ENCODE measurements at regions not wholly inside any gene's neighbourhood (a gene's known extent, or its start where the extent isn't known, plus 50 kb on each side); places are given as distances from the start of the nearest gene placed in this dataset.

GRCh38 chr6:156555116-156555515 is 222.1 kb upstream of the ARID1B start:
- ATAC-seq (ENCODE audit: insufficient read depth, low FRiP score) (no peak), DNase-seq (no peak)
- Histone ChIP-seq H3K4me3 (no peak overlapping the region), H3K27me3 (ENCODE audit: control insufficient read depth in 3 of 3, insufficient read depth in 3 of 3, low read length in 2 of 3) (no peaks in the 10 kb centered on the region), H3K4me1 (ENCODE audit: control insufficient read depth in 5 of 5, insufficient read depth in 5 of 5, low read length in 5 of 5) (peaks cover 0 to 14% (median 0%) of the 10 kb centered on the region in 5 donors), H3K9me3 (ENCODE audit: control insufficient read depth in 4 of 4, insufficient read depth in 3 of 4, low read length in 3 of 4) (peaks cover 0 to 2% (median 0%) of the 10 kb centered on the region in 4 donors), H3K9ac (ENCODE audit: insufficient read depth in 1 of 2, low read length in 2 of 2) (no peak overlapping the region), H3K36me3 (ENCODE audit: control insufficient read depth in 4 of 4, insufficient read depth in 4 of 4, low read length in 4 of 4) (no peaks in the 10 kb centered on the region), H3K27ac (ENCODE audit: low read depth in 1 of 2, low read length in 1 of 2) (no peak overlapping the region)
- TF ChIP-seq CTCF (IDR thresholded peaks at IDR 0.05; ENCODE audit: control extremely low read depth, extremely low read depth), result no peak
- 78 to 79% methylated on average over 2 of the region's 2 CpGs for WGBS, 2 donors

- no peak for TF ChIP-seq CTCF (IDR thresholded peaks at IDR 0.05; ENCODE audit: control extremely low read depth, extremely low read depth)
- H3K27ac ChIP-seq (ENCODE audit: low read depth in 1 of 2, low read length in 1 of 2), result no peak overlapping the region
- no peaks in the 10 kb centered on the region for H3K36me3 ChIP-seq (ENCODE audit: control insufficient read depth in 4 of 4, insufficient read depth in 4 of 4, low read length in 4 of 4)
- H3K9me3 ChIP-seq (ENCODE audit: control insufficient read depth in 4 of 4, insufficient read depth in 3 of 4, low read length in 3 of 4), result peaks cover 0 to 2% (median 0%) of the 10 kb centered on the region in 4 donors
- H3K4me1 ChIP-seq (ENCODE audit: control insufficient read depth in 5 of 5, insufficient read depth in 5 of 5, low read length in 5 of 5), result peaks cover 0 to 14% (median 0%) of the 10 kb centered on the region in 5 donors
- 68% methylated on average over 5 of the region's 5 CpGs for WGBS, 2 donors
- no peak overlapping the region for H3K9ac ChIP-seq (ENCODE audit: insufficient read depth in 1 of 2, low read length in 2 of 2)
- no peaks in the 10 kb centered on the region for H3K27me3 ChIP-seq (ENCODE audit: control insufficient read depth in 3 of 3, insufficient read depth in 3 of 3, low read length in 2 of 3)
- H3K4me3 ChIP-seq, result no peak overlapping the region
- no peak for ATAC-seq (ENCODE audit: insufficient read depth, low FRiP score)
- DNase-seq, result no peak
Measured at GRCh38 chr6:156554160-156554559, 223.0 kb upstream of the ARID1B start.

- WGBS, 2 donors, result 88 to 93% methylated on average over 9 of the region's 9 CpGs
- Histone ChIP-seq H3K9me3 (ENCODE audit: control insufficient read depth in 4 of 4, insufficient read depth in 3 of 4, low read length in 3 of 4) (peaks cover 0 to 2% (median 0%) of the 10 kb centered on the region in 4 donors), H3K4me3 (no peak overlapping the region), H3K9ac (ENCODE audit: insufficient read depth in 1 of 2, low read length in 2 of 2) (no peak overlapping the region), H3K27me3 (ENCODE audit: control insufficient read depth in 3 of 3, insufficient read depth in 3 of 3, low read length in 2 of 3) (no peaks in the 10 kb centered on the region), H3K36me3 (ENCODE audit: control insufficient read depth in 4 of 4, insufficient read depth in 4 of 4, low read length in 4 of 4) (no peaks in the 10 kb centered on the region), H3K27ac (ENCODE audit: low read depth in 1 of 2, low read length in 1 of 2) (no peak overlapping the region), H3K4me1 (ENCODE audit: control insufficient read depth in 5 of 5, insufficient read depth in 5 of 5, low read length in 5 of 5) (peaks cover 0 to 11% (median 0%) of the 10 kb centered on the region in 5 donors)
- no peak for TF ChIP-seq CTCF (IDR thresholded peaks at IDR 0.05; ENCODE audit: control extremely low read depth, extremely low read depth)
- no peak for ATAC-seq (ENCODE audit: insufficient read depth, low FRiP score)
- no peak for DNase-seq
Measured at GRCh38 chr6:156552849-156553248, 224.3 kb upstream of the ARID1B start.

GRCh38 chr6:156550949-156551348 is 226.2 kb upstream of the ARID1B start:
- WGBS, 2 donors, result 88% methylated on average over 4 of the region's 4 CpGs
- H3K4me1 ChIP-seq (ENCODE audit: control insufficient read depth in 5 of 5, insufficient read depth in 5 of 5, low read length in 5 of 5), result peaks cover 0 to 8% (median 0%) of the 10 kb centered on the region in 5 donors
- no peak overlapping the region for H3K9ac ChIP-seq (ENCODE audit: insufficient read depth in 1 of 2, low read length in 2 of 2)
- no peak for TF ChIP-seq CTCF (IDR thresholded peaks at IDR 0.05; ENCODE audit: control extremely low read depth, extremely low read depth)
- no peaks in the 10 kb centered on the region for H3K36me3 ChIP-seq (ENCODE audit: control insufficient read depth in 4 of 4, insufficient read depth in 4 of 4, low read length in 4 of 4)
- no peak for DNase-seq
- no peak overlapping the region for H3K4me3 ChIP-seq
- ATAC-seq (ENCODE audit: insufficient read depth, low FRiP score), result no peak
- H3K9me3 ChIP-seq (ENCODE audit: control insufficient read depth in 4 of 4, insufficient read depth in 3 of 4, low read length in 3 of 4), result peaks cover 0 to 4% (median 0%) of the 10 kb centered on the region in 4 donors
- no peaks in the 10 kb centered on the region for H3K27me3 ChIP-seq (ENCODE audit: control insufficient read depth in 3 of 3, insufficient read depth in 3 of 3, low read length in 2 of 3)
- H3K27ac ChIP-seq (ENCODE audit: low read depth in 1 of 2, low read length in 1 of 2), result no peak overlapping the region
